NT2/D1 (cell line): ENCODE measurements at regions not wholly inside any gene's neighbourhood (a gene's known extent, or its start where the extent isn't known, plus 50 kb on each side); places are given as distances from the start of the nearest gene placed in this dataset.
"Not testable (repeated sequence)": the region's sequence is repeated elsewhere in the genome, so short reads cannot be mapped to it uniquely, and the experiment has no call there.

Experiments
- DNase-seq: peaks from one replicate; pipeline ENCODE4 v3.0.0-alpha.2; 2011; ENCODE audit warnings: low read depth, low spot score
- H3K27me3 ChIP-seq: 2 replicates; pipeline ENCODE4 v1.6.0; 2011; ENCODE audit warnings: mild to moderate bottlenecking; ENCODE audit not compliant: insufficient read length, insufficient read depth
- H3K36me3 ChIP-seq: 2 replicates; pipeline ENCODE4 v1.6.1; 2011; ENCODE audit warnings: mild to moderate bottlenecking, low read length, mixed read lengths; ENCODE audit not compliant: insufficient read depth, insufficient read length
- H3K4me1 ChIP-seq: 2 replicates; pipeline ENCODE4 v1.5.1; 2011; ENCODE audit not compliant: insufficient read depth, insufficient read length
- H3K4me3 ChIP-seq: 2 replicates; pipeline ENCODE4 v1.5.1; 2011; ENCODE audit warnings: low read depth; ENCODE audit not compliant: insufficient read length
- H3K9ac ChIP-seq: 2 replicates; pipeline ENCODE4 v1.6.0; 2011; ENCODE audit warnings: low read depth; ENCODE audit not compliant: insufficient read length
- H3K9me3 ChIP-seq: 2 replicates; pipeline ENCODE4 v1.5.1; 2011; ENCODE audit warnings: mild to moderate bottlenecking, low read length; ENCODE audit not compliant: insufficient read depth
- SUZ12 ChIP-seq: IDR thresholded peaks from 2 replicates; pipeline ENCODE4 v1.6.1; 2011; ENCODE audit not compliant: insufficient read length, insufficient read depth; ENCODE audit errors: extremely low read depth
- YY1 ChIP-seq: IDR thresholded peaks from 2 replicates; pipeline ENCODE4 v1.6.1; 2011; ENCODE audit not compliant: insufficient read length, insufficient read depth
- ZNF274 ChIP-seq: IDR thresholded peaks from 2 replicates; pipeline ENCODE4 v1.6.1; 2011; ENCODE audit warnings: mild to moderate bottlenecking, low read depth, low read length

DNA sequence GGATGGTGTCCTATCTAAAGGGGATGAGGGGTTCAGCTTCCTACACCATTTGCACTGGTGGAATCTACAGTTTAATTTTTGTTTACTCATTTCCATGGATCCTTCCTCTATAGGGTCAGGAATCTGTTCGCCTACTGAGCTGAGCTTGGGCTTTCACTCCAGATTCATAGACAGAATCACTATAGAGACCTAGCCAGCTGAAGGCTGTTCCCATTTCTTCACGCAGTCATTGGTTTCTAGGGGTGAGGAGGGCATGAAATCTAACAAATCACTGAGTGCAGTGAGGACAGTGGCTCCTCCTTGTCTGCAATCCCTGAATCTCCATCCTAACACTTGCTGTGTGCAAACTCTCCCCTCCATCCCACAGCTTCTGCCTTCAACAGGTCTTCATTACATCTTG is 578.5 kb downstream of the TSN start:
- DNase-seq, result no peak
- no peak overlapping the region for H3K9ac ChIP-seq
- no peaks in the 10 kb centered on the region for H3K4me1 ChIP-seq
- TF ChIP-seq YY1, result no peak
- no peak overlapping the region for H3K4me3 ChIP-seq
- H3K36me3 ChIP-seq, result no peaks in the 10 kb centered on the region
- H3K27me3 ChIP-seq, result no peaks in the 10 kb centered on the region
- no peaks in the 10 kb centered on the region for H3K9me3 ChIP-seq

DNA sequence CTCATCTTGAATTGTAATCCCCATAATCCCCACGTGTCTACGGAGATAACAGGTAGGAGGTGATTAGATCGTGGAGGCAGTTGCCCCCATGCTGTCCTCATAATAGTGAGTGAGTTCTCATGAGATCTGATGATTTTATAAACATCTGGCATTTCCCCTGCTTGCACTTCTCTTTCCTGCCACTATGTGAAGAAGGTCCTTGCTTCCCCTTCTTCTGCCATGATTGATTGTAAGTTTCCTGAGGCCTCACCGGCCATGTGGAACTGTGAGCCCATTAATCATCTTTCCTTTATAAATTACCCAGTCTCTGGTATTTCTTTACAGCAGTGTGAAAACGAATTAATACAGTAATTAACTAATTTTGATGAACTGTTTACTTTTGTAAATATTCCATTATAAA is 582.5 kb downstream of the TSN start:
- H3K36me3 ChIP-seq, result no peaks in the 10 kb centered on the region
- TF ChIP-seq YY1 (no peak), ZNF274 (no peak), SUZ12 (no peak)
- DNase-seq, result no peak
- no peaks in the 10 kb centered on the region for H3K27me3 ChIP-seq
- no peak overlapping the region for H3K4me3 ChIP-seq
- H3K4me1 ChIP-seq, result no peaks in the 10 kb centered on the region
- H3K9me3 ChIP-seq, result no peaks in the 10 kb centered on the region
- H3K9ac ChIP-seq, result no peak overlapping the region

DNA sequence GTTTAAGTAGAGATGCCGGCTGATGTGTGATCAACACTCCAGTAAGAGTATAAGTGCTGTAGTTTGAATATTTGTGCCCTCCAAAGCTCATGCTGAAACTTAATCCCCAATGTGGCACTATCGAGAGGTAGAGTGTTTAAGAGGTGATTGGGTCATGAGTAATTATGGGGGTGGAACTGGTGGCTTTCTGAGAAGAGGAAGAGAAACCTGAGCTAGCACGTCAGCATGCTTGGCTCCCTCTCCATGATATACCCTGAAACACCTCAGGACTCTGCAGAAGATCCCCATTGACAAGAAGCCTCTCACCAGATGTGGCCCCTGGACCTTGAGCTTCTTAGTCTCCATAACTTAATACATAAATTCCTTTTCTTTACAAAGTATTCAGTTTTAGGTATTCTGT is 584.8 kb downstream of the TSN start:
- H3K36me3 ChIP-seq, result no peaks in the 10 kb centered on the region
- TF ChIP-seq YY1 (no peak), SUZ12 (no peak), ZNF274 (no peak)
- no peaks in the 10 kb centered on the region for H3K9me3 ChIP-seq
- H3K9ac ChIP-seq, result no peak overlapping the region
- H3K4me1 ChIP-seq, result no peaks in the 10 kb centered on the region
- no peak overlapping the region for H3K4me3 ChIP-seq
- DNase-seq, result no peak
- H3K27me3 ChIP-seq, result no peaks in the 10 kb centered on the region

DNA sequence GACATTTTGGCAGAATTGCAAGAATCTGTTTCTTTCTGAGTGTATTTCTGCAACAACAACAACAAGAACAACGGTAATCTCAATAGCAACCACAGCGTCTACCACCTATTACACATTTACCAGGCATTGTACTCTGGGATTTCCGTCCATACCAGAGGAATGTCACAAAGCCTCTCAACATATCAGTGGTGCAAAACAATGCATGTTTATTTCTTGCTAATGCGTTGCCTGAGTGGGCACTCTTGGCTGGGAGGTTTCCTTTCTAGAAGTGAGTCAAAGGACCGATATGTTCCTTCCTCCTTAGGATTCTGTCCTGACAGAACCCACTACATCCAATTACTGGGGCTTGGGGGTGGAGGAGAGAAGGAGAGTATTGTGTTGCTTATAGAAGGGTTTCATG is 585.6 kb downstream of the TSN start:
- no peak for DNase-seq
- TF ChIP-seq SUZ12 (no peak), YY1 (no peak), ZNF274 (no peak)
- no peaks in the 10 kb centered on the region for H3K36me3 ChIP-seq
- no peaks in the 10 kb centered on the region for H3K27me3 ChIP-seq
- H3K4me1 ChIP-seq, result no peaks in the 10 kb centered on the region
- H3K9me3 ChIP-seq, result no peaks in the 10 kb centered on the region
- no peak overlapping the region for H3K9ac ChIP-seq
- no peak overlapping the region for H3K4me3 ChIP-seq

DNA sequence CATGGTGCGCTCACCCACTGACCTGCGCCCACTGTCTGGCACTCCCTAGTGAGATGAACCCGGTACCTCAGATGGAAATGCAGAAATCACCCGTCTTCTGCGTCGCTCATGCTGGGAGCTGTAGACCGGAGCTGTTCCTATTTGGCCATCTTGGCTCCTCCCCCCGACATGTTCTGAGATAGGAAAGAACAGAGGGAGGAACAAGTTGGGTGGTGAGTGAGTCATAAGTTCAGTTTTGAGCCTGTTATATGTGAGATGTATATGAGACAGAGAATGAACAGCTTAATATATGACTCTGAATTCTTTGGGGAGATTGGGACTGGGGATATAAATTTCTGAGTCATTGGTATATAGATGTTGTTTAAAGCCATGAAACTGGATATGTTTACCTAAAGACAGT is 596.7 kb downstream of the TSN start:
- not testable (repeated sequence) for H3K4me1 ChIP-seq, DNase-seq, H3K36me3 ChIP-seq, H3K27me3 ChIP-seq, H3K4me3 ChIP-seq, H3K9me3 ChIP-seq, H3K9ac ChIP-seq

DNA sequence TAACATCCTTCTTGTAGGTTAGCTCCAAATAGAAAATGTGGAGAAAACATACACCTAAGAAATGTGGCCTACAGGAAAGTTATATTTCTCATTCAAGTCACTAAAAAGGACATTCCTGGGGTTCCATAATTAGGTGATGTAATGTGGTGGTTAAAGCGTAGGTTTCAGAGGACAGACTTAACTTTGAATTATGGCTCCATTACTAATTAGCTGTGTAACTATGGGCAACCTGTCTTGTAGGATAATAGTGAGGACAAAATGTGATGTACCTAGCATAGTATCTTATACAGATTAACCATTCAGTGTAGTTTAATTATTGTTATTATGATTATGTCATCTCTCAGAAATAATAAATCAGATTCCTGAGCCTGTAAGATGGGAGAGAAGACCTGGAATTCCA is 602.5 kb downstream of the TSN start:
- H3K36me3 ChIP-seq, result no peaks in the 10 kb centered on the region
- TF ChIP-seq SUZ12 (no peak), ZNF274 (no peak), YY1 (no peak)
- H3K27me3 ChIP-seq, result no peaks in the 10 kb centered on the region
- no peak for DNase-seq
- H3K4me3 ChIP-seq, result no peak overlapping the region
- H3K9me3 ChIP-seq, result no peaks in the 10 kb centered on the region
- no peaks in the 10 kb centered on the region for H3K4me1 ChIP-seq
- H3K9ac ChIP-seq, result no peak overlapping the region

DNA sequence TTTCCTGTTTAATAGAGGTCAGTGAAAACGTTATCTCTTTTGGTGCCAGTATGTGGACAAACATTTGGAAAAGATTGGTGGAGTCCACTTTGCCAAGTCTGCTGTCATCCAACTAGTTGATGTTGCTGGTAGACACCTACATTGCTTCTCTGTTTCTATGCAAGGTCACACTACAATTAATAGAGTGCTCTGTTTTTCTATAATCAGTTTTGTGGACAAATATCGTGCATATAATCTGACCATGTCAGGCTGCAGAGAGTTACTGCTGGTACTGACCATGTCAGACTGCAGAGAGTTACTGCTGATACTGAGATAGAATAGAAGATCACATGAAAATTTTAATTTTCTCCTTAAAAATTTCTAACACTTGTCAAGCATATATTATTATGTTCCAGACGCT is 603.3 kb downstream of the TSN start:
- Histone ChIP-seq H3K9me3 (no peaks in the 10 kb centered on the region), H3K9ac (no peak overlapping the region), H3K36me3 (no peaks in the 10 kb centered on the region), H3K4me3 (no peak overlapping the region), H3K4me1 (no peaks in the 10 kb centered on the region), H3K27me3 (no peaks in the 10 kb centered on the region)
- TF ChIP-seq SUZ12 (no peak), ZNF274 (no peak), YY1 (no peak)
- DNase-seq, result no peak

DNA sequence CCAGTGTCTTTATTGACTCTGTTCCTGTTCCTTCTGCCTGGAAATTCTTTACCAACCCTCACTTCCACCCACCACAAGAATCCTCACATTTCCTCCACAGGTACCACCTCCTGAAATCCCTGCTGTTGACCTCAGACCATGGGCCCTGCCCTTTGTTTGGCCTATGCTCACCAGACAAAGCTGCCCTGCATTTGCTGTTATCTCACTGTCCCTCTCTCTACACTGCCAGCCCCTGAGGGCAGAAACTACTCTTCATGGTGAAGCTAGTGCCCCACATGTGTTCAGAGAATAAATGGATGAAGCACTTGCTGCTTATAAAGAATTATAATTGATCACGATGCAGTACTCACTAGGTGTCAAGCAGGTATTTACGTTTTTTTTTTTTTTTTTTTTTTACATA is 608.4 kb downstream of the TSN start:
- Histone ChIP-seq H3K9ac (no peak overlapping the region), H3K36me3 (no peaks in the 10 kb centered on the region), H3K9me3 (no peaks in the 10 kb centered on the region), H3K27me3 (no peaks in the 10 kb centered on the region), H3K4me1 (no peaks in the 10 kb centered on the region), H3K4me3 (no peak overlapping the region)
- no peak for TF ChIP-seq SUZ12
- no peak for TF ChIP-seq YY1
- no peak for TF ChIP-seq ZNF274
- DNase-seq, result no peak
